ENCODE measurements at regions not wholly inside any gene's neighbourhood (a gene's known extent, or its start where the extent isn't known, plus 50 kb on each side); places are given as distances from the start of the nearest gene placed in this dataset.

DNA sequence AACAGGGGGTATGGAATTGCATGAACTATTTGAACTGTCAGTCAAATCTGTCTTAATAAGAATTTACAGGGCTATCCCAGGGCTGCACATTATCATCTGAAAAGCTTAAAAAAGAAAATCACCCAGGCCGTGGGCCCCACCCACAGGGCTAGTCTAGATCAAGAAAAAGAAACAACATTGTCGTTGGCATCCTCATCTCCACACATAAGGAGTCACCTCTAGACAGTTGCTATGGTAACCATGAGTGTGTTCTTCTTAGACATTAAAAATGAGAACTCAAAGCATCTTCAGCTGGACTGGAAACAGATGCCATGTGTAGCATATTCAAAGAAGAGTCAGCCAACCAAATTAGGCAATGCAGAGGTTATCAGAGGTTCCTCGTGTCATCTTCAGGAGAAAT, 72.3 kb upstream of the CPO start:
- TF ChIP-seq, protein P1, sequence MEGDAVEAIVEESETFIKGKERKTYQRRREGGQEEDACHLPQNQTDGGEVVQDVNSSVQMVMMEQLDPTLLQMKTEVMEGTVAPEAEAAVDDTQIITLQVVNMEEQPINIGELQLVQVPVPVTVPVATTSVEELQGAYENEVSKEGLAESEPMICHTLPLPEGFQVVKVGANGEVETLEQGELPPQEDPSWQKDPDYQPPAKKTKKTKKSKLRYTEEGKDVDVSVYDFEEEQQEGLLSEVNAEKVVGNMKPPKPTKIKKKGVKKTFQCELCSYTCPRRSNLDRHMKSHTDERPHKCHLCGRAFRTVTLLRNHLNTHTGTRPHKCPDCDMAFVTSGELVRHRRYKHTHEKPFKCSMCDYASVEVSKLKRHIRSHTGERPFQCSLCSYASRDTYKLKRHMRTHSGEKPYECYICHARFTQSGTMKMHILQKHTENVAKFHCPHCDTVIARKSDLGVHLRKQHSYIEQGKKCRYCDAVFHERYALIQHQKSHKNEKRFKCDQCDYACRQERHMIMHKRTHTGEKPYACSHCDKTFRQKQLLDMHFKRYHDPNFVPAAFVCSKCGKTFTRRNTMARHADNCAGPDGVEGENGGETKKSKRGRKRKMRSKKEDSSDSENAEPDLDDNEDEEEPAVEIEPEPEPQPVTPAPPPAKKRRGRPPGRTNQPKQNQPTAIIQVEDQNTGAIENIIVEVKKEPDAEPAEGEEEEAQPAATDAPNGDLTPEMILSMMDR (IDR thresholded peaks at IDR 0.05): no peak
- TF ChIP-seq EP300 (IDR thresholded peaks at IDR 0.05) (no peak), POLR2A (IDR thresholded peaks at IDR 0.05; ENCODE audit: low read depth) (no peak)
